ENCODE measurements at regions not wholly inside any gene's neighbourhood (a gene's known extent, or its start where the extent isn't known, plus 50 kb on each side); places are given as distances from the start of the nearest gene placed in this dataset.
"Not testable (repeated sequence)": the region's sequence is repeated elsewhere in the genome, so short reads cannot be mapped to it uniquely, and the experiment has no call there.

- DNase-seq (ENCODE audit: extremely low read depth in 1 of 11, low read depth in 9 of 11, low spot score in 4 of 11), result no peak
Observed at GRCh38 chr2:153420394-153420793, 58.2 kb downstream of the RPRM start.

- DNase-seq (ENCODE audit: extremely low read depth in 1 of 11, low read depth in 9 of 11, low spot score in 4 of 11), result no peak
Observed at GRCh38 chr2:153417077-153417476, 61.5 kb downstream of the RPRM start.

DNA sequence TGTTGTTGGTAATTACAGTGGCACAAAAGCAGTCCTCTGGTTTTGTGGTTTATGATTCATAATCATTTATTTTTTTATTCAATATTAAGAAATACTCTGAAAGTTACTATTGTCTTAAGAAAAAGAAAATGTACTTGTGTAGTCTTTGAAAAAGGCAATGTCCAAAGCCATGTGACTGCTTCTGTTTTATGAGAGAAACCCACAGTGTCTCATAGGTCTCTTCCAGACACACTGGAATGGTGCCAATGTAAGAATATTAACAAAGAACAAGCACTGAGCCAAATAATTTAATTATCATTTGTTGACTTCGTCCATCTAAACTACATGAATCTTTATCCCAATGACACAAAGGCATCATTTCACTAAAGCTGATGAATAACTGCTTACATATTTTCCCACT lies 62.5 kb downstream of the RPRM start:
- DNase-seq (ENCODE audit: extremely low read depth in 1 of 11, low read depth in 9 of 11, low spot score in 4 of 11), result no peak

DNA sequence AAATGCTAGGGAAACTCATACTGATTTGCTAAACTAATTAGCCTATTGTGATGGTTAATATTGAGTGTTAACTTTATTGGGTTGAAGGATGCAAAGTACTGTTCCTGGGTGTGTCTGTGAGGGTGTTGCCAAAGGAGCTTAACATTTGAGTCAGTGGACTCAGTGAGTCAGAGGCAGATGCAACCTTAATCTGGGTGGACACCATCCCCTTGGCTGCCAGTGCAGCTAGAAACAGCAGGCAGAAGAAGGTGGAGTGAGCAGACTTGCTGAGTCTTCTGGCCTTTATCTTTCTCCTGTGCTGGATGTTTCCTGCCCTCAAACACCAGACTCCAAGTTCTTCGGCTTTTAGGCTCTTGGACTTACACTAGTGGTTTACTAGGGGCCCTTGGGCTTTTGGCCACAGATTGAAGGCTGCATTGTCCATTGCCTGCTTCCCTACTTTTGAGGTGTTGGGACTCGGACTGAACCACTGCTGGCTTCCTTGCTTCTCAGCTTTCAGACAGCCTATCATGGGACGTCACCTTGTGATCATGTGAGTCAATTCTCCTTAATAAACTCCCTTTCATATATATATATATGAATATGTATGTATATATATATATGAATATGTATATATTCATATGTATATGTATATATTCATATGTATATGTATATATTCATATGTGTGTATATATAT lies 69.7 kb downstream of the RPRM start:
- no peak for DNase-seq (ENCODE audit: extremely low read depth in 1 of 11, low read depth in 9 of 11, low spot score in 4 of 11)

GRCh38 chr2:153405196-153405595 lies 73.4 kb downstream of the RPRM start:
- DNase-seq (ENCODE audit: extremely low read depth in 1 of 11, low read depth in 9 of 11, low spot score in 4 of 11), result no peak

- DNase-seq (ENCODE audit: extremely low read depth in 1 of 11, low read depth in 9 of 11, low spot score in 4 of 11), result no peak
Observed at GRCh38 chr2:153404792-153405191, 73.8 kb downstream of the RPRM start.

GRCh38 chr2:153403940-153404339 lies 74.6 kb downstream of the RPRM start:
- DNase-seq (ENCODE audit: extremely low read depth in 1 of 11, low read depth in 9 of 11, low spot score in 4 of 11), result no peak

GRCh38 chr2:153403352-153403751 lies 75.2 kb downstream of the RPRM start:
- DNase-seq (ENCODE audit: extremely low read depth in 1 of 11, low read depth in 9 of 11, low spot score in 4 of 11), result not testable (repeated sequence)

DNA sequence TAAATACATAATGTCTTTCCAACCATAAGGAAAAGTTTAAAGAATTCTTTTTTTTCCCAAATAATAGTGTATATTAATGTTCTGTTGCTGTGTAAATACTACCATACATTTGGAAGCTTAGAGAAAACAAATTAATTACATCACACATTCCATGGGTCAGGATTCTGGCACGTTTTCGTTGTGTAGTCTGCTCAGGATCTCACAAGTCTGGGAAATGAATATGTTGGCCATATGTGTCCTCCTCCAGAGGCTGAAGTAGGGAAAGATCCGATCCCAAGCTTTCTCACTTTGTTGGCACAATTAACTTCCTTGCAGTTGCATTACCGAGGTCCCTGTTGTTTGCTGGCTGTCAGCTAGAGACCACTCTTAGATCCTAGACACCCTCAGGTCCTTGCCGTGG lies 83.9 kb downstream of the RPRM start:
- DNase-seq (ENCODE audit: extremely low read depth in 1 of 11, low read depth in 9 of 11, low spot score in 4 of 11), result no peak

DNA sequence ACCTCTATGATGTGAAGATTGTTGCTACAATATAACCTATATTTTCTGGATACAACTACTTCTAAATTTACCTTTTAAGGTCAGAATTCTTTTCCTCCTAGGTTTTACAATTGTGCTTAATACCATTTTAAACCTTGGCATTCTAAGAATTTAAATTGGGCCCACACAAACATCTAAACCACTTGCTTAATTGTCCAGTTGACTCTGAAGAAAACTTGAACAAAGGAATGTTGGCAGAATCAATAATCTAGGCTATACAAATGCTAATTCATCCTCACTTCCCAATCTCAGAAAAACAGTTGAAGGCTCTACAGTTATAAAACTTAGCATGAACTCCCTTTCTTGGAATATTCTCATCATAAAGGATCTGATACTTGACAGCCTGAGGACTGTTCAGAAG lies 84.3 kb downstream of the RPRM start:
- no peak for DNase-seq (ENCODE audit: extremely low read depth in 1 of 11, low read depth in 9 of 11, low spot score in 4 of 11)

GRCh38 chr2:153393518-153393917 lies 85.0 kb downstream of the RPRM start:
- no peak for DNase-seq (ENCODE audit: extremely low read depth in 1 of 11, low read depth in 9 of 11, low spot score in 4 of 11)

DNA sequence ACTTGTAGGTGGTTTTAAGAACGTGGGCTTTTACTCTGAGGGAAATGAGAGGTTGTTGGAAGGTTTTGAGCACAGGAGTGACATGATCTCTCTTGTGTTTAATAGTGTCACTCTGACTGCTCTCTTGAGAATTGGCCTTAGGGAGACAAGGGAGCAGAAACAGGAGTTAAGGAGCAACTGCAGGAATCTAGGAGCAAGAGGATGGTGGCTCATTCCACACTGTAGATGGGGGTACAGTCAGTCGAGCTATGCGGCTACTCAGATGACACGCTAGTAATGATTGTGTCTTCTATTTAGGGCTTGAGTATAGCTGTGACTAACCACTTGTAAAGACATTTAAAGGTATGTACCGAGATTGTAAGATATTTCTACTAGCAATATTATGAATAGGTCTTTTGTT lies 87.4 kb downstream of the RPRM start:
- no peak for DNase-seq (ENCODE audit: extremely low read depth in 1 of 11, low read depth in 9 of 11, low spot score in 4 of 11)

DNA sequence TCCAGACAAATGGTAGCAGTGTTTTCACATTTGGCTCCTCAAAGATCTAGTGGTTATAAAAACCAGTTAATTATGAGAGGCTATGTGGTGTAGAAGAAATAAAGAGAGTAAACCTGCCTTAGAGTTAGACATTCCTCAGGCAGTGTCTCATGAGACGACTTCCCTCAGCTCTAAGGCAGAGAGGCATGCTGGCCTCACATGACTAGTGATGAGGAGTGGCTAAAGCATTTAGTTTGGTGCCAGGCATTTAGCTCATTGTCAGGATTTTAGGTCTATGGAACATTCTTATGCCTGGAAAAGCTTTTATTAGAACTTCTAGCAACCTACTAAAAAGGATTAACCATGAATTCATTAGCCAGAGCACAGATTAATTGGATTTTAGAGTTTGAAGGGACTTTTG lies 90.3 kb downstream of the RPRM start:
- DNase-seq (ENCODE audit: extremely low read depth in 1 of 11, low read depth in 9 of 11, low spot score in 4 of 11), result no peak

GRCh38 chr2:153387203-153387602 lies 91.4 kb downstream of the RPRM start:
- no peak for DNase-seq (ENCODE audit: extremely low read depth in 1 of 11, low read depth in 9 of 11, low spot score in 4 of 11)

GRCh38 chr2:153386481-153386897 lies 92.1 kb downstream of the RPRM start:
- peak in 1 of 11 donors; percentile 12 for DNase-seq (ENCODE audit: extremely low read depth in 1 of 11, low read depth in 9 of 11, low spot score in 4 of 11)

DNA sequence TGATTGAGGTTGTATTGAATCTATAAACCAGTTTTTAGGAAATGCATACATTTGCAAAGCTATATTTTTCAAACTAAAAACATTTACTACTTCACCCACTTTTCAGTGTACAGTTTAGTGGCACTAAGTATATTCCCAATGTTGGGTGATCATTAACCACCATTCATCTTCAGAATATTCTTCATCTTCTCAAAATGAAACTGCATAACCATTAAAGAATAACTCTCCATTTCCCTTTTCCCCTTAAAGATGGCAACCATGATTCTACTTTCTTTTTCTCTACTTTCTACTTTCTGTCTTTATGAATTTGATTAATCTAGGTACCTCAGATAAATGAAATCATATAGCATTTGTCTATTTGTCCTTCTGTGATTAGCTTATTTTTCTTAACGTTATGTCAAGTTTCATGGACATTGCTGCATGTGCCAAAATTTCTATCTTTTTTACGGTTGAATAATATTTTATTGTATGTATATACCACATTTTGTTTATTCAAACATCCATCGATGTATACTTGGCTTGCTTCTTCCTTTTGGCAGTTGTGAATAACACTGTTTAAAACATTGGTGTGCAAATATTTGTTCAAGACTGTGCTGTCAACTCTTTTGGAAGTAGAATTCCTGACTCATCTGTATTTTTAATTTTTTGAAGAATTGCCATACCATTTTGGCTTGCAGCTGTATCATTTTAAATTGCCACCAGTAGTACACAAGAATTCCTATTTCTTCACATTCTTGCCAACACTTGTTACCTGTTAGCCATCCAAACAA lies 104.9 kb downstream of the RPRM start:
- DNase-seq (ENCODE audit: extremely low read depth in 1 of 11, low read depth in 9 of 11, low spot score in 4 of 11), result no peak

GRCh38 chr2:153360239-153360638 lies 118.3 kb downstream of the RPRM start:
- DNase-seq (ENCODE audit: extremely low read depth in 1 of 11, low read depth in 9 of 11, low spot score in 4 of 11), result no peak

GRCh38 chr2:153354377-153354776 lies 124.2 kb downstream of the RPRM start:
- DNase-seq (ENCODE audit: extremely low read depth in 1 of 11, low read depth in 9 of 11, low spot score in 4 of 11), result no peak

GRCh38 chr2:153349603-153350002 lies 129.0 kb downstream of the RPRM start:
- no peak for DNase-seq (ENCODE audit: extremely low read depth in 1 of 11, low read depth in 9 of 11, low spot score in 4 of 11)

- no peak for DNase-seq (ENCODE audit: extremely low read depth in 1 of 11, low read depth in 9 of 11, low spot score in 4 of 11)
Observed at GRCh38 chr2:153347818-153348495, 130.6 kb downstream of the RPRM start.

Measured in renal cortex interstitium (tissue), 11 donors.